Muscle layer of colon (tissue), 2 donors: ENCODE measurements at regions not wholly inside any gene's neighbourhood (a gene's known extent, or its start where the extent isn't known, plus 50 kb on each side); places are given as distances from the start of the nearest gene placed in this dataset.

Source experiments
- H3K27ac ChIP-seq: one replicate; pipeline ENCODE4 v1.7.0; 2013; ENCODE audit warnings: low read depth, mild to moderate bottlenecking, low read length, moderate library complexity
- H3K27me3 ChIP-seq, 2 donors: one replicate each; pipeline ENCODE4 v1.7.0; 2013; ENCODE audit warnings: low read length in 2 of 2, mild to moderate bottlenecking in 2 of 2; ENCODE audit not compliant: insufficient read depth in 2 of 2, control insufficient read depth in 1 of 2
- H3K36me3 ChIP-seq: one replicate; pipeline ENCODE4 v1.7.0; 2013; ENCODE audit warnings: mild to moderate bottlenecking, low read length; ENCODE audit not compliant: insufficient read depth
- H3K4me1 ChIP-seq: one replicate; pipeline ENCODE4 v1.7.0; 2013; ENCODE audit warnings: mild to moderate bottlenecking, low read length; ENCODE audit not compliant: insufficient read depth
- H3K4me3 ChIP-seq, 2 donors: one replicate each; pipeline ENCODE4 v1.7.0; 2013; ENCODE audit warnings: low read length in 2 of 2, low read depth in 1 of 2, mild to moderate bottlenecking in 1 of 2, moderate library complexity in 1 of 2
- H3K9ac ChIP-seq: one replicate; pipeline ENCODE4 v1.7.0; 2013; ENCODE audit warnings: low read length
- H3K9me3 ChIP-seq: one replicate; pipeline ENCODE4 v1.7.0; 2013; ENCODE audit warnings: mild to moderate bottlenecking, low read length
- donor health status: abdominal sarcoma.
- donor health status: Adenocarcinoma of cecum.

DNA sequence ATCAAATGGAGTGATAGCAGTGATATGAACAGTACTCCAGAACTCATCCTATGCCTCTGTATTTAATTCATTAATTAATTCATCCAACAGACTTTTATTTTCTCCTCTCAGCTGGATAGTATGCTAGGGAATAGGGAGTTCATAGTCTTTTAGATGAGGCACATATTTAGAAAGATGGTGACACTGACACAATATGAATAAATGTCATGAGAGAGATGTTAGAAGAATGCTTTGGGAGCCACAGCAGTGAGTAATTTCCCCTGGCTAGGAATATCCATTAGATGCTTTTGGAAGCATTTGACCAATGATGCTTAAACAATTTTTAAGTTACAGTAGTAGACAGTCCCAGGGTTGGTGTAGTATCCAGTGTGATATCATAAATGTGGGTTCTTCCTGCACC lies 428.7 kb upstream of the SGCD start:
- no peaks in the 10 kb centered on the region for H3K27me3 ChIP-seq
- no peak overlapping the region for H3K27ac ChIP-seq
- H3K9me3 ChIP-seq = no peaks in the 10 kb centered on the region
- no peak overlapping the region for H3K4me3 ChIP-seq
- H3K4me1 ChIP-seq = no peaks in the 10 kb centered on the region
- H3K36me3 ChIP-seq = no peaks in the 10 kb centered on the region
- no peak overlapping the region for H3K9ac ChIP-seq

DNA sequence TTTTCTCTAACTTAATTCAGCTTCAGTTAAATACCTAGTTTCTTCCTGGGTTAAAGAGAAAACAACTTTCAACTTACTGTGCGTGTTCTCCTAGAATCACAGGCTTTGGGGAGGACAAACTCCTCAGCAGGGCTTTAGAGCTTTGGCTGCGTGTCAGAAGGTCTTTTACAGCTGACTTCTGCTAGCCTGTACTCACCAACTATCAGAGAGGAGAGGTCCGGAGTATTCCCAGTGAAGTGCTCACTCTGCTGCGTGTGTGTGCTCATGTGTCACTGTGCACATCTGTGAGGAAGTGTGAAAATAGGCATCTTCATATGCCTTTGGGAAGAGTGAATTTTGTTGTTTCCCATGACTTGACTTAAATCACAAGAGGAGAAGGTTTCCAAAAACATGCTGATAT lies 423.2 kb upstream of the SGCD start:
- Histone ChIP-seq H3K36me3 (no peaks in the 10 kb centered on the region), H3K9ac (no peak overlapping the region), H3K27ac (no peak overlapping the region), H3K27me3 (no peaks in the 10 kb centered on the region), H3K4me3 (no peak overlapping the region), H3K4me1 (no peaks in the 10 kb centered on the region), H3K9me3 (no peaks in the 10 kb centered on the region)

DNA sequence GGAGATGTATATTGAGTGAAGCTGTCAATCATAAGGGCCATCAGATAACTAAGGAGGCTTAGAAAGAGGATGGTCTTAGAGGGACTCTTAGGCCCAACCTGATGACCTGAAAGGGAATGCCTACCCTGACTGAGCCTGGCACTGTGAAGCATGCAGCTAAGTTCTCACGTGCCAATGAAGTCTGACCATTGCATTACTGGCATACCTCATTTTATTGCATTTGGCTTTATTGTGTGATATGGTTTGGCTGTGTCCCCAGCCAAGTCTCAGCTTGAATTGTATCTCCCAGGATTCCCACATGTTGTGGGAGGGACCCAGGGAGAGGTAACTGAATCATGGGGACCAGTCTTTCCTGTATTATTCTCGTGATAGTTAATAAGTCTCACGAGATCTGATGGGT lies 421.6 kb upstream of the SGCD start:
- Histone ChIP-seq H3K9me3 (no peaks in the 10 kb centered on the region), H3K9ac (no peak overlapping the region), H3K4me1 (no peaks in the 10 kb centered on the region), H3K27me3 (no peaks in the 10 kb centered on the region), H3K36me3 (no peaks in the 10 kb centered on the region), H3K4me3 (no peak overlapping the region), H3K27ac (no peak overlapping the region)

DNA sequence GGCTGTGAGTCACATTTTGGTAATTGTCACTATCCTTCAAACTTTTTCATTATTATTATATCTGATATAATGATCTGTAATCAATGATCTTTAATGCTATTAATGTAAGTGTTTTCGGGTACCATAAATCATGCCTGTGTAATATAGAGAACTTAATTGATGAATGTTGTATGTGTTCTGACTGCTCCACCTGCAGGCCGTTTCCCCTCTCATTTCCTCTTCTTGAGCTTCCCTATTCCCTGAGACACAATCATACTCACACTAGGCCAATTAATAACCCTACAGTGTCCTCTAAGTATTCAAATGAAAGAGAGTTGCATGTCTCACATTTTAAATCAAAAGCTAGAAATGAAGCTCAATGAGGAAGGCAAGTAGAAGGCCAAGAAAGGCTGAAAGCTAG lies 420.9 kb upstream of the SGCD start:
- Histone ChIP-seq H3K4me3 (no peak overlapping the region), H3K27me3 (no peaks in the 10 kb centered on the region), H3K27ac (no peak overlapping the region), H3K9ac (no peak overlapping the region), H3K9me3 (no peaks in the 10 kb centered on the region), H3K4me1 (no peaks in the 10 kb centered on the region), H3K36me3 (no peaks in the 10 kb centered on the region)

- no peak overlapping the region for H3K4me3 ChIP-seq
- H3K36me3 ChIP-seq = no peaks in the 10 kb centered on the region
- no peak overlapping the region for H3K9ac ChIP-seq
- no peak overlapping the region for H3K27ac ChIP-seq
- no peaks in the 10 kb centered on the region for H3K4me1 ChIP-seq
- no peaks in the 10 kb centered on the region for H3K9me3 ChIP-seq
- H3K27me3 ChIP-seq = no peaks in the 10 kb centered on the region
These were observed 418.4 kb upstream of the SGCD start for GRCh38 chr5:155908543-155908942.

GRCh38 chr5:155912291-155912690 lies 414.7 kb upstream of the SGCD start:
- Histone ChIP-seq H3K36me3 (no peaks in the 10 kb centered on the region), H3K9ac (no peak overlapping the region), H3K4me1 (no peaks in the 10 kb centered on the region), H3K27me3 (no peaks in the 10 kb centered on the region), H3K9me3 (no peaks in the 10 kb centered on the region), H3K27ac (no peak overlapping the region), H3K4me3 (no peak overlapping the region)

DNA sequence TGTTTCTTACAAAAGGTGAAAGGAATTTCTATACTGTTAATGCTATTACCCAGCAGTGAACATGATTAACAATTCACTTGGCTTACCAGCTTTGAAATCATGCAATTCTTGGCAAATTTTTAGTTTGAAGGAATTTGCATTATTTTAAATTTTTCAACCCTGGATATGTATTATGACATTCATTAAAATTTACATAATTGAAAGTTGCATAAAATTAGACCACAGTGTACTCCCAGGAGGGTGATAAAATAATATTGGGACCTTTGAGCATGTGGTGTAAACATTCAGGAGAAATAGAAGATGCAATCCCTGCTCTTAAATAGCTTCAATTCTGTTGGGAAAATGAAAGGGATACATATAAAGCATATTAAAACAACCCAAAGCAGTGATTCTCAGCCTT lies 412.2 kb upstream of the SGCD start:
- no peaks in the 10 kb centered on the region for H3K27me3 ChIP-seq
- H3K4me1 ChIP-seq = no peaks in the 10 kb centered on the region
- no peaks in the 10 kb centered on the region for H3K9me3 ChIP-seq
- H3K4me3 ChIP-seq = no peak overlapping the region
- no peaks in the 10 kb centered on the region for H3K36me3 ChIP-seq
- H3K9ac ChIP-seq = no peak overlapping the region
- H3K27ac ChIP-seq = no peak overlapping the region

- Histone ChIP-seq H3K4me1 (no peaks in the 10 kb centered on the region), H3K27ac (no peak overlapping the region), H3K9me3 (no peaks in the 10 kb centered on the region), H3K4me3 (no peak overlapping the region), H3K9ac (no peak overlapping the region), H3K36me3 (no peaks in the 10 kb centered on the region), H3K27me3 (no peaks in the 10 kb centered on the region)
These were observed 411.4 kb upstream of the SGCD start for GRCh38 chr5:155915601-155916000.

- H3K4me1 ChIP-seq = no peaks in the 10 kb centered on the region
- H3K9ac ChIP-seq = no peak overlapping the region
- H3K4me3 ChIP-seq = no peak overlapping the region
- no peaks in the 10 kb centered on the region for H3K36me3 ChIP-seq
- no peaks in the 10 kb centered on the region for H3K9me3 ChIP-seq
- no peak overlapping the region for H3K27ac ChIP-seq
- H3K27me3 ChIP-seq = no peaks in the 10 kb centered on the region
These were observed 407.8 kb upstream of the SGCD start for GRCh38 chr5:155919126-155919525.

GRCh38 chr5:155919725-155920124 lies 407.2 kb upstream of the SGCD start:
- Histone ChIP-seq H3K4me1 (no peaks in the 10 kb centered on the region), H3K9ac (no peak overlapping the region), H3K9me3 (no peaks in the 10 kb centered on the region), H3K36me3 (no peaks in the 10 kb centered on the region), H3K27me3 (no peaks in the 10 kb centered on the region), H3K27ac (no peak overlapping the region), H3K4me3 (no peak overlapping the region)

- H3K4me1 ChIP-seq = no peaks in the 10 kb centered on the region
- no peak overlapping the region for H3K27ac ChIP-seq
These were observed 405.3 kb upstream of the SGCD start for GRCh38 chr5:155921621-155922020.

GRCh38 chr5:155923784-155924183 lies 403.2 kb upstream of the SGCD start:
- Histone ChIP-seq H3K9me3 (no peaks in the 10 kb centered on the region), H3K27ac (no peak overlapping the region), H3K27me3 (no peaks in the 10 kb centered on the region), H3K36me3 (no peaks in the 10 kb centered on the region), H3K4me3 (no peak overlapping the region), H3K9ac (no peak overlapping the region), H3K4me1 (no peaks in the 10 kb centered on the region)

More at GRCh38 chr5:155921621-155922020, 405.3 kb upstream of the SGCD start:
- Histone ChIP-seq H3K9me3 (no peaks in the 10 kb centered on the region), H3K9ac (no peak overlapping the region), H3K4me3 (no peak overlapping the region), H3K36me3 (no peaks in the 10 kb centered on the region), H3K27me3 (no peaks in the 10 kb centered on the region)
